Adrenal gland (tissue), 5 donors: ENCODE measurements at regions not wholly inside any gene's neighbourhood (a gene's known extent, or its start where the extent isn't known, plus 50 kb on each side); places are given as distances from the start of the nearest gene placed in this dataset.

ENCODE experiments used
- POLR2A ChIP-seq, 2 donors: fragments of 450-650 bp; IDR thresholded peaks; one replicate each; pipeline ENCODE4 v1.6.1; 2017; ENCODE audit warnings: antibody characterized with exemption in 2 of 2, mild to moderate bottlenecking in 2 of 2, moderate library complexity in 1 of 2
- TF ChIP-seq, protein P1 (sequence below), 6 experiments: fragments of 450-650 bp in 4 of 6; fragments of 200-600 bp in 2 of 6; sonication (generic) in 1 of 6; IDR thresholded peaks; 1 replicate in 5 of 6; 2 replicates in 1 of 6; pipeline versions ENCODE4 v1.5.1 to v1.8.0; 2016 to 2021; ENCODE audit warnings: antibody characterized with exemption in 6 of 6, mild to moderate bottlenecking in 2 of 6, moderate library complexity in 1 of 6
- donor health status: DM: no; HTN: no; CAD: no.

DNA sequence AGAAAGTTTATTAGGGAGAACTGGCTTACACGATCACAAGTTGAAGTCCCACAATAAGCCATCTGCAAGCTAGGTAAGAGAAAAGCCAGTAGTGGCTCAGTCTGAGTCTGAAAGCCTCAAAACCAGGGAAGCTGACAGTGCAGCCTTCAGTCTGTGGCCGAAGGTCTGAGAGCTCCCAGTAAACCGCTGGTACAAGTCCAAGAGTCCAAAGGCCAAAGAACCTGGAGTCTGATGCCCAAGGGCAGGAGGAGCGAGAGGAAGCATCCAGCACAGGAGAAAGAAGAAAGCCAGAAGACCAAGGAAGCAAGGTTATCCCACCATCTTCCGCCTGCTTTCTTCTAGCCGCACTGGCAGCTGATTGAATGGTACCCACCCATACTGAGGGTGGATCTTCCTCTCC, 97.3 kb upstream of the FBN2 start:
- TF ChIP-seq, protein P1, sequence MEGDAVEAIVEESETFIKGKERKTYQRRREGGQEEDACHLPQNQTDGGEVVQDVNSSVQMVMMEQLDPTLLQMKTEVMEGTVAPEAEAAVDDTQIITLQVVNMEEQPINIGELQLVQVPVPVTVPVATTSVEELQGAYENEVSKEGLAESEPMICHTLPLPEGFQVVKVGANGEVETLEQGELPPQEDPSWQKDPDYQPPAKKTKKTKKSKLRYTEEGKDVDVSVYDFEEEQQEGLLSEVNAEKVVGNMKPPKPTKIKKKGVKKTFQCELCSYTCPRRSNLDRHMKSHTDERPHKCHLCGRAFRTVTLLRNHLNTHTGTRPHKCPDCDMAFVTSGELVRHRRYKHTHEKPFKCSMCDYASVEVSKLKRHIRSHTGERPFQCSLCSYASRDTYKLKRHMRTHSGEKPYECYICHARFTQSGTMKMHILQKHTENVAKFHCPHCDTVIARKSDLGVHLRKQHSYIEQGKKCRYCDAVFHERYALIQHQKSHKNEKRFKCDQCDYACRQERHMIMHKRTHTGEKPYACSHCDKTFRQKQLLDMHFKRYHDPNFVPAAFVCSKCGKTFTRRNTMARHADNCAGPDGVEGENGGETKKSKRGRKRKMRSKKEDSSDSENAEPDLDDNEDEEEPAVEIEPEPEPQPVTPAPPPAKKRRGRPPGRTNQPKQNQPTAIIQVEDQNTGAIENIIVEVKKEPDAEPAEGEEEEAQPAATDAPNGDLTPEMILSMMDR (IDR thresholded peaks at IDR 0.05), result no peak
- TF ChIP-seq POLR2A (IDR thresholded peaks at IDR 0.05), result no peak
